SKM-1 treated with dmso at 0.1 percent for 144 hours (cell line): ENCODE measurements at regions not wholly inside any gene's neighbourhood (a gene's known extent, or its start where the extent isn't known, plus 50 kb on each side); places are given as distances from the start of the nearest gene placed in this dataset.
A peak's percentile ranks its signal among the peaks of the same experiment; 100 is the strongest.
"Not testable (repeated sequence)": the region's sequence is repeated elsewhere in the genome, so short reads cannot be mapped to it uniquely, and the experiment has no call there.

ENCODE experiments used
- DNase-seq: peaks from one replicate; lab custom pipeline; 2025; ENCODE audit not compliant: unreplicated experiment; lab: John Stamatoyannopoulos, UW

GRCh38 chr4:117661091-117662072 is 372.9 kb upstream of the NDST3 start:
- DNase-seq, result no peak

GRCh38 chr4:117664706-117665444 is 369.4 kb upstream of the NDST3 start:
- no peak for DNase-seq

- DNase-seq, result no peak
These were observed 358.1 kb upstream of the NDST3 start for GRCh38 chr4:117676153-117676552.

GRCh38 chr4:117678861-117679260 is 355.4 kb upstream of the NDST3 start:
- DNase-seq, result no peak

GRCh38 chr4:117691572-117692351 is 342.5 kb upstream of the NDST3 start:
- no peak for DNase-seq

- no peak for DNase-seq
These were observed 341.7 kb upstream of the NDST3 start for GRCh38 chr4:117692538-117692937.

GRCh38 chr4:117699595-117699994 is 334.7 kb upstream of the NDST3 start:
- no peak for DNase-seq

GRCh38 chr4:117700111-117700892 is 334.0 kb upstream of the NDST3 start:
- peak; percentile 4 for DNase-seq

- no peak for DNase-seq
These were observed 331.9 kb upstream of the NDST3 start for GRCh38 chr4:117702353-117702752.

GRCh38 chr4:117704721-117705120 is 329.6 kb upstream of the NDST3 start:
- DNase-seq, result no peak

- no peak for DNase-seq
These were observed 293.6 kb upstream of the NDST3 start for GRCh38 chr4:117740736-117741135.

- DNase-seq, result not testable (repeated sequence)
These were observed 288.9 kb upstream of the NDST3 start for GRCh38 chr4:117745379-117745778.

- DNase-seq, result no peak
These were observed 278.8 kb upstream of the NDST3 start for GRCh38 chr4:117755438-117755837.

- DNase-seq, result no peak
These were observed 265.7 kb upstream of the NDST3 start for GRCh38 chr4:117768610-117769009.

- DNase-seq, result no peak
These were observed 263.8 kb upstream of the NDST3 start for GRCh38 chr4:117770269-117771102.

- DNase-seq, result no peak
These were observed 262.5 kb upstream of the NDST3 start for GRCh38 chr4:117771647-117772337.

GRCh38 chr4:117773064-117773936 is 261.0 kb upstream of the NDST3 start:
- no peak for DNase-seq

GRCh38 chr4:117777721-117778120 is 256.6 kb upstream of the NDST3 start:
- no peak for DNase-seq
